ENCODE measurements at regions not wholly inside any gene's neighbourhood (a gene's known extent, or its start where the extent isn't known, plus 50 kb on each side); places are given as distances from the start of the nearest gene placed in this dataset.

DNA sequence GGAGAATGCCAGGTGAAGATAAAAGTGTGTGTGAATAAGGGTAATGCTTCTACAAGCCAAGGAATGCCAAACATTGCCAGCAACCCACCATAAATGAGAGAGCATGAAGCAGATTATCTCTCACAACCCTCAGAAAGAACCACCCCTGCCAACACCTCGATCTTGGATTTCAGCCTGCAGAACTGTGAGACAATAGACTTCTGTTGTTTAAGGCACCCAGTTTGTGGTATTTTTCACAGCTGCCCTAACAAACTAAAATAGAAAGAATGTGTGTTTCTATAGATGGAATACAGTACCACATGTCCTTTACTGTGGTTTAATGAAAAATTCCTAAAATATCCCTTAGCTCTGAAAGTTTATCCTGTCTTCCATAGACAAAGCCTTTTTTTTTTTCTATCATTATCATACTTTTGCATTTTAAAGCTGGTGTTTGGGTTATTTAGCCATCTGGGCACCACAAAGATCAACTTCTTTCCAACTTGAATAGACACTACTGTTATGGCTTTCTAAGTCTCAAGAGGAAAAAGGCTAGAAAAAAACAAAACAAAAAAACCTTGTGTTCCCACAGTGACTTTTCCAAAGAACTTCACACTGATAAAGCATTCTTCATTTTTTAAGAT, 505.6 kb downstream of the KCTD12 start:
- TF ChIP-seq, protein P1, sequence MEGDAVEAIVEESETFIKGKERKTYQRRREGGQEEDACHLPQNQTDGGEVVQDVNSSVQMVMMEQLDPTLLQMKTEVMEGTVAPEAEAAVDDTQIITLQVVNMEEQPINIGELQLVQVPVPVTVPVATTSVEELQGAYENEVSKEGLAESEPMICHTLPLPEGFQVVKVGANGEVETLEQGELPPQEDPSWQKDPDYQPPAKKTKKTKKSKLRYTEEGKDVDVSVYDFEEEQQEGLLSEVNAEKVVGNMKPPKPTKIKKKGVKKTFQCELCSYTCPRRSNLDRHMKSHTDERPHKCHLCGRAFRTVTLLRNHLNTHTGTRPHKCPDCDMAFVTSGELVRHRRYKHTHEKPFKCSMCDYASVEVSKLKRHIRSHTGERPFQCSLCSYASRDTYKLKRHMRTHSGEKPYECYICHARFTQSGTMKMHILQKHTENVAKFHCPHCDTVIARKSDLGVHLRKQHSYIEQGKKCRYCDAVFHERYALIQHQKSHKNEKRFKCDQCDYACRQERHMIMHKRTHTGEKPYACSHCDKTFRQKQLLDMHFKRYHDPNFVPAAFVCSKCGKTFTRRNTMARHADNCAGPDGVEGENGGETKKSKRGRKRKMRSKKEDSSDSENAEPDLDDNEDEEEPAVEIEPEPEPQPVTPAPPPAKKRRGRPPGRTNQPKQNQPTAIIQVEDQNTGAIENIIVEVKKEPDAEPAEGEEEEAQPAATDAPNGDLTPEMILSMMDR (IDR thresholded peaks at IDR 0.05), result no peak
- no peak for TF ChIP-seq POLR2A (IDR thresholded peaks at IDR 0.05)
- no peak for TF ChIP-seq POLR2AphosphoS5 (IDR thresholded peaks at IDR 0.05)
- TF ChIP-seq EP300 (IDR thresholded peaks at IDR 0.05), result no peak

Measured in upper lobe of left lung (tissue), 4 donors.